PC-3 (cell line): ENCODE measurements at regions not wholly inside any gene's neighbourhood (a gene's known extent, or its start where the extent isn't known, plus 50 kb on each side); places are given as distances from the start of the nearest gene placed in this dataset.

ENCODE experiments used
- ATAC-seq: fragments of 200-7000 bp; cut with Tn5 transposase; 2 replicates; pipeline ENCODE4 v1.9.1; 2020; ENCODE audit warnings: mild to moderate bottlenecking, moderate library complexity
- BruUV-seq: library from RNA; stranded (reverse); fragments of 400-500 nt; replicated peaks from 2 replicates; lab custom pipeline; 2021; lab: Mats Ljungman, UMichigan
- CTCF ChIA-PET: fragments of 300-600 bp; sonication (Branson Sonifier 250); formaldehyde crosslinking; loops from one replicate; lab custom pipeline; 2022; ENCODE audit warnings: antibody characterized with exemption; lab: Charles Lee
- POLR2A ChIA-PET: fragments of 300-600 bp; sonication (Branson Sonifier 250); formaldehyde crosslinking; loops from one replicate; lab custom pipeline; 2022; ENCODE audit warnings: antibody characterized with exemption; ENCODE audit not compliant: unreplicated experiment; lab: Charles Lee
- DNase-seq: peaks from one replicate; pipeline ENCODE4 v3.0.0-alpha.2; 2015
- H2AFZ ChIP-seq: fragments of 300-600 bp; sonication (generic); 2 replicates; pipeline ENCODE4 v1.6.0; 2016; ENCODE audit warnings: antibody characterized with exemption, low read length
- H3F3A ChIP-seq: fragments of 300-600 bp; sonication (generic); one replicate; pipeline ENCODE4 v1.6.0; 2017; ENCODE audit warnings: antibody characterized with exemption, low read length, control low read depth, mild to moderate bottlenecking; ENCODE audit not compliant: unreplicated experiment
- H3K27ac ChIP-seq: fragments of 300-600 bp; sonication (generic); 2 replicates; pipeline ENCODE4 v1.5.1; 2016; ENCODE audit warnings: mild to moderate bottlenecking, low read length
- H3K27me3 ChIP-seq: fragments of 300-600 bp; sonication (generic); 2 replicates; pipeline ENCODE4 v1.6.1; 2016; ENCODE audit warnings: low read length, mixed read lengths
- H3K36me3 ChIP-seq: fragments of 300-600 bp; sonication (generic); 2 replicates; pipeline ENCODE4 v1.6.1; 2016; ENCODE audit warnings: low read depth, mixed run types, low read length, mixed read lengths
- H3K4me1 ChIP-seq: fragments of 300-600 bp; sonication (generic); 2 replicates; pipeline ENCODE4 v1.5.1; 2016; ENCODE audit warnings: low read length; ENCODE audit not compliant: insufficient read depth
- H3K4me2 ChIP-seq: fragments of 300-600 bp; sonication (generic); 2 replicates; pipeline ENCODE4 v1.6.0; 2016; ENCODE audit warnings: low read length
- H3K4me3 ChIP-seq: fragments of 300-600 bp; sonication (generic); 2 replicates; pipeline ENCODE4 v1.5.1; 2016; ENCODE audit warnings: mild to moderate bottlenecking, low read length, mixed read lengths
- H3K79me2 ChIP-seq: fragments of 300-600 bp; sonication (generic); 2 replicates; pipeline ENCODE4 v1.6.1; 2017; ENCODE audit warnings: low read length, mixed read lengths
- H3K9ac ChIP-seq: fragments of 300-600 bp; sonication (generic); 2 replicates; pipeline ENCODE4 v1.6.0; 2016; ENCODE audit warnings: mild to moderate bottlenecking, low read length
- H3K9me2 ChIP-seq: fragments of 300-600 bp; sonication (generic); replicated peaks from 2 replicates; pipeline ENCODE4 v1.6.1; 2016; ENCODE audit warnings: mixed run types, low read length, mixed read lengths
- H3K9me3 ChIP-seq: fragments of 300-600 bp; sonication (generic); 2 replicates; pipeline ENCODE4 v1.6.1; 2016; ENCODE audit warnings: low read length, mixed read lengths
- H4K20me1 ChIP-seq: fragments of 300-600 bp; sonication (generic); 2 replicates; pipeline ENCODE4 v1.6.1; 2016; ENCODE audit warnings: low read length, mixed read lengths
- CTCF ChIP-seq: fragments of 300-600 bp; sonication (generic); conservative IDR thresholded peaks from 2 replicates; pipeline ENCODE4 v1.5.1; 2017; ENCODE audit warnings: antibody characterized with exemption, low read depth, mild to moderate bottlenecking, low read length
- EZH2 ChIP-seq: fragments of 300-600 bp; sonication (generic); IDR thresholded peaks from one replicate; pipeline ENCODE4 v1.6.1; 2017; ENCODE audit warnings: antibody characterized with exemption, mild to moderate bottlenecking, low read length; ENCODE audit not compliant: unreplicated experiment
- EZH2phosphoT487 ChIP-seq: fragments of 300-600 bp; sonication (generic); IDR thresholded peaks from 2 replicates; pipeline ENCODE4 v1.6.1; 2018; ENCODE audit warnings: mild to moderate bottlenecking, antibody characterized with exemption, low read length, borderline replicate concordance
- intact Hi-C: fragments of 100-400 bp; cut with micrococcal nuclease; formaldehyde crosslinking; loops from 2 replicates; pipeline ENCODE4 v1.9.0; 2023

DNA sequence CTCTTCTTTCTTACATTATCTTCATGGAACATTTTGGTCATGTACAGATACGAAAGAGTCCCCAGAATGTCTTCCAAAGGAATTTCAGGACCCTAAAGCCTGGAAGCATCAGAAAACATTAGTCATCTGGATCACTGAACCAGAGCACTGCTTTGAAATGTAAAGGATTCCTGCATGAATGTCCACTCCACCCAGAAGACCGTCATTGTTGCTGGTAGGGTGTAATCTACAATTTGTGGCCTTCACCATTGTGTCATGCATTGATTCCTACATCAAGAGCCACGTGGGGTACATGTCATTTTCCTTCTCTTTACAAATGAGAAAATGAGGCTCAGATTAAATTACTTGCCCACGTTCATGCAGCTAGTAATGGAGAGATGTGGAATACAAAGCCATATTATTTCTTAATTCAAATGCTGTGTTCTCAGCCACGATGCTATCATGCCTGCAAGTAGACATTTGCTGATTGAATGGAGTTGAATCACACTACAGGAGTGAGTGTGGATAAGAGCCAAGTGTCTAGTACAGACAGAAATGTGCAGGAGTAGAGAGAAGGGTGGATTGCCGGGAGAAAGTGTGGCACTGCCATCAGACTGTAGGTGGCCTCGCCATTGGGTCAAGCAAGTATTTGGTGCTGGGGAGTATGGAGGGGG, 231.2 kb downstream of the C12orf75 start:
- peak overlapping the region; percentile 45 for H3K9ac ChIP-seq
- TF ChIP-seq EZH2phosphoT487 (no peak), CTCF (no peak), EZH2 (no peak)
- intact Hi-C loops: loop anchor here (5.0 kb wide), 2 partner anchors 104 to 576 kb away; partner anchors contain the start of gene NUAK1
- no peaks in the 10 kb centered on the region for H3K79me2 ChIP-seq
- H3K27ac ChIP-seq: peak overlapping the region; percentile 87
- peak overlapping the region; percentile 84 for H3K4me2 ChIP-seq
- H4K20me1 ChIP-seq: no peaks in the 10 kb centered on the region
- H3K4me3 ChIP-seq: peak overlapping the region; percentile 60; the same call in 1 of the 2 replicates
- ATAC-seq (peak; percentile 61), DNase-seq (no peak)
- no peaks in the 10 kb centered on the region for H3F3A ChIP-seq
- no peaks in the 10 kb centered on the region for H3K9me2 ChIP-seq
- no peaks in the 10 kb centered on the region for H3K9me3 ChIP-seq
- CTCF ChIA-PET: interaction anchor here (1.1 to 1.2 kb wide), 2 partner anchors 8 to 106 kb away, joined by 5 to 6 read pairs; no protein-coding TSS in a partner anchor
- H3K4me1 ChIP-seq: peaks cover 21% of the 10 kb centered on the region
- POLR2A ChIA-PET: interaction anchor here (0.5 to 0.6 kb wide), 2 partner anchors 17 to 163 kb away, joined by 3 to 5 read pairs; no protein-coding TSS in a partner anchor
- BruUV-seq: no TSS peak
- H3K36me3 ChIP-seq: no peaks in the 10 kb centered on the region
- no peaks in the 10 kb centered on the region for H3K27me3 ChIP-seq
- peak overlapping the region; percentile 68 for H2AFZ ChIP-seq

GRCh38 chr12:105562199-105562971, 231.9 kb downstream of the C12orf75 start:
- TF ChIP-seq EZH2phosphoT487: no peak
- no peak for TF ChIP-seq EZH2
- TF ChIP-seq CTCF: 0 out of 2 replicates have a peak, but pooled peaks have one; percentile 14
- peak overlapping the region; percentile 60 for H3K4me3 ChIP-seq
- intact Hi-C loops: loop anchor here (5.0 kb wide), 2 partner anchors 105 to 575 kb away; partner anchors contain the start of gene NUAK1
- peak overlapping the region; percentile 68 for H2AFZ ChIP-seq
- ATAC-seq: peak; percentile 89
- H3K9me2 ChIP-seq: no peaks in the 10 kb centered on the region
- peak overlapping the region; percentile 87 for H3K27ac ChIP-seq
- peak overlapping the region; percentile 45 for H3K9ac ChIP-seq
- no peaks in the 10 kb centered on the region for H3K79me2 ChIP-seq
- no TSS peak for BruUV-seq
- H3K4me1 ChIP-seq: peaks cover 21% of the 10 kb centered on the region
- peak overlapping the region; percentile 84 for H3K4me2 ChIP-seq
- no peaks in the 10 kb centered on the region for H3F3A ChIP-seq
- DNase-seq: peak; percentile 96
- no peaks in the 10 kb centered on the region for H3K27me3 ChIP-seq
- CTCF ChIA-PET: interaction anchor here (1.1 to 1.2 kb wide), 2 partner anchors 8 to 107 kb away, joined by 5 to 6 read pairs; no protein-coding TSS in a partner anchor
- H3K36me3 ChIP-seq: no peaks in the 10 kb centered on the region
- POLR2A ChIA-PET: interaction anchor here (0.5 to 0.7 kb wide), 4 partner anchors 17 to 533 kb away, joined by 3 to 16 read pairs (median 5); no protein-coding TSS in a partner anchor
- H3K9me3 ChIP-seq: no peaks in the 10 kb centered on the region
- H4K20me1 ChIP-seq: no peaks in the 10 kb centered on the region
